RWPE2 (cell line): ENCODE measurements at regions not wholly inside any gene's neighbourhood (a gene's known extent, or its start where the extent isn't known, plus 50 kb on each side); places are given as distances from the start of the nearest gene placed in this dataset.
"Not testable (repeated sequence)": the region's sequence is repeated elsewhere in the genome, so short reads cannot be mapped to it uniquely, and the experiment has no call there.

Experiments
- ATAC-seq: fragments of 200-7000 bp; cut with Tn5 transposase; 3 replicates; pipeline ENCODE4 v1.9.1; 2021; ENCODE audit warnings: low read depth
- DNase-seq: peaks from one replicate; pipeline ENCODE4 v3.0.0-alpha.2; 2020; ENCODE audit warnings: low spot score
- H3K27ac ChIP-seq: fragments of 450-650 bp; 2 replicates; pipeline ENCODE4 v1.5.1; 2017; ENCODE audit warnings: mild to moderate bottlenecking; ENCODE audit not compliant: poor library complexity, severe bottlenecking
- H3K27me3 ChIP-seq: fragments of 250-450 bp; sonication (Bioruptor Pico); 2 replicates; pipeline ENCODE4 v1.5.1; 2021; ENCODE audit warnings: mild to moderate bottlenecking, moderate library complexity; ENCODE audit not compliant: insufficient read depth, poor library complexity, severe bottlenecking
- H3K36me3 ChIP-seq: fragments of 250-450 bp; sonication (Bioruptor Pico); 2 replicates; pipeline ENCODE4 v1.5.1; 2020; ENCODE audit warnings: low read depth, mild to moderate bottlenecking, moderate library complexity
- H3K4me1 ChIP-seq: fragments of 250-450 bp; sonication (Bioruptor Pico); 2 replicates; pipeline ENCODE4 v1.5.1; 2021; ENCODE audit warnings: mild to moderate bottlenecking, moderate library complexity; ENCODE audit not compliant: insufficient read depth, poor library complexity, severe bottlenecking
- H3K4me3 ChIP-seq: fragments of 250-450 bp; sonication (Bioruptor Pico); 2 replicates; pipeline ENCODE4 v1.5.1; 2021; ENCODE audit warnings: mild to moderate bottlenecking, moderate library complexity; ENCODE audit not compliant: severe bottlenecking
- H3K9me3 ChIP-seq: fragments of 250-450 bp; sonication (Bioruptor Pico); 2 replicates; pipeline ENCODE4 v1.5.1; 2021; ENCODE audit warnings: mild to moderate bottlenecking, moderate library complexity; ENCODE audit not compliant: severe bottlenecking
- CTCF ChIP-seq: fragments of 450-650 bp; IDR thresholded peaks from one replicate; pipeline ENCODE4 v1.5.1; 2017; ENCODE audit warnings: mild to moderate bottlenecking, moderate library complexity; ENCODE audit not compliant: poor library complexity, severe bottlenecking

DNA sequence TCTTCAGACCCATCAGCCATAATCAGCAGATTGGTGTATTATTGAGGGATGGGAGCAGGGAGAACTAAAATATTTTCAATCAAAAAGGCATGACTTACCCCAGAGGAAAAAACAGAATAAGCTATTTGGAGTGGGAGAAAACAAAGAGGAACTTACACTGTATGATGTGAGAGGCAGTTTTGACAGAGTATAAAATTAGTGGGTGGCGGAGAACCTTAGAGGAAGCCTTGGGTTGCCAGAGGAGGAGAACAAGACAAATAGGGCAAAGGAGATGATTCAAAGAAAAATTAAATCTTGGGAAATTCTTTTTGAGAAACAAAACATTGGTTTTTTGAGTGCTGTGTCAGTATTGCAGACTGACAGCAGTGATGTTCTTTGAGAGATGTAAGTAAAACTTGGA, 285.0 kb downstream of the C11orf87 start:
- Histone ChIP-seq H3K36me3 (no peaks in the 10 kb centered on the region), H3K4me3 (no peak overlapping the region)
- no peak for DNase-seq

GRCh38 chr11:109707411-109707810, 285.4 kb downstream of the C11orf87 start:
- no peak for TF ChIP-seq CTCF
- H3K4me1 ChIP-seq: no peaks in the 10 kb centered on the region
- H3K27me3 ChIP-seq: no peaks in the 10 kb centered on the region
- no peaks in the 10 kb centered on the region for H3K36me3 ChIP-seq
- no peak for ATAC-seq
- no peak for DNase-seq
- H3K27ac ChIP-seq: no peak overlapping the region
- no peaks in the 10 kb centered on the region for H3K9me3 ChIP-seq
- H3K4me3 ChIP-seq: no peak overlapping the region

More for the DNA sequence above, 285.0 kb downstream of the C11orf87 start:
- ATAC-seq: no peak
- H3K27ac ChIP-seq: no peak overlapping the region
- H3K9me3 ChIP-seq: no peaks in the 10 kb centered on the region
- H3K4me1 ChIP-seq: no peaks in the 10 kb centered on the region
- H3K27me3 ChIP-seq: no peaks in the 10 kb centered on the region
- no peak for TF ChIP-seq CTCF

GRCh38 chr11:109708184-109708583, 286.2 kb downstream of the C11orf87 start:
- Histone ChIP-seq H3K27me3 (no peaks in the 10 kb centered on the region), H3K36me3 (no peaks in the 10 kb centered on the region), H3K27ac (no peak overlapping the region), H3K4me3 (no peak overlapping the region), H3K4me1 (no peaks in the 10 kb centered on the region), H3K9me3 (no peaks in the 10 kb centered on the region)
- no peak for ATAC-seq
- TF ChIP-seq CTCF: no peak
- no peak for DNase-seq

DNA sequence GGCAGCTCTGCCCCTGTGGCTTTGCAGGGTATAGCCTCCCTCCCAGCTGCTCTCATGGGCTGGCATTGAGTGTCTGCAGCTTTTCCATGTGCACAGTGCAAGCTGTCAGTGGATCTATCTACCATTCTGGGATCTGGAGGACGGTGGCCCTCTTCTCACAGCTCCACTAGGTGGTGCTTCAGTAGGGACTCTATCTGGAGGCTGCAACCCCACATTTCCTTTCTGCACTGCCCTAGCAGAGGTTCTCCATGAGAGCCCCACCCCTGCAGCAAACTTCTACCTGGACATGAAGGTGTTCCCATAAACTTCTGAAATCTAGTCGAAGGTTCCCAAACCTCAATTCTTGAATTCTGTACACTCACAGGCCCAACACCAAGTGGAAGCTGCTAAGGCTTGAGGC, 292.5 kb downstream of the C11orf87 start:
- DNase-seq, H3K27ac ChIP-seq, H3K4me3 ChIP-seq, H3K9me3 ChIP-seq, ATAC-seq, H3K36me3 ChIP-seq, H3K4me1 ChIP-seq, H3K27me3 ChIP-seq: not testable (repeated sequence)

- H3K27me3 ChIP-seq, H3K27ac ChIP-seq, H3K9me3 ChIP-seq, DNase-seq, H3K4me3 ChIP-seq, H3K36me3 ChIP-seq, ATAC-seq, H3K4me1 ChIP-seq: not testable (repeated sequence)
These were observed 293.4 kb downstream of the C11orf87 start for GRCh38 chr11:109715424-109715823.

DNA sequence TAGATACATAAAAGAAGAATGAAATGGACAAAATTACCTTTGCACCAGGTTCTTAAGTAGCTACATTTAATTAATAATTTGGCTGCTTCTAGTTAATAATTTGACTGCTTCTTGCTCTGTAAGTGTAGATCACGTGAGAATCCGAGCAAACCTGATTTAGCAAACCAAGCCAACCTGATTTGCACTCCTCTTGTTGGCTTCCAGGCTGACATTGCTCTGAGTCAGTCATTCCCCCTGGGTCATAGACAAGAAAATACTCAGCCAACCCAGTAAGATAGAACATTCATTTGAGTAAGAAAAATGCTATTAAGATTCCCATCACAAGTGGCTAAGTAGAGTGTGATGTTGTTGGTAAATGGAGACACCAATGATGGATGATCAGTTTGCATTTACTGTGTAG, 304.1 kb downstream of the C11orf87 start:
- no peaks in the 10 kb centered on the region for H3K27me3 ChIP-seq
- peaks cover 8% of the 10 kb centered on the region for H3K4me1 ChIP-seq
- ATAC-seq (no peak), DNase-seq (no peak)
- no peak overlapping the region for H3K27ac ChIP-seq
- no peaks in the 10 kb centered on the region for H3K9me3 ChIP-seq
- H3K4me3 ChIP-seq: no peak overlapping the region
- no peak for TF ChIP-seq CTCF
- no peaks in the 10 kb centered on the region for H3K36me3 ChIP-seq
